ENCODE measurements at regions not wholly inside any gene's neighbourhood (a gene's known extent, or its start where the extent isn't known, plus 50 kb on each side); places are given as distances from the start of the nearest gene placed in this dataset.

GRCh38 chr14:86613786-86614185, 1083.8 kb downstream of the FLRT2 start:
- DNase-seq (ENCODE audit: low spot score) = no peak
- Histone ChIP-seq H3K4me3 (no peak overlapping the region), H3K36me3 (replicated peaks; ENCODE audit: insufficient read depth, low read depth) (no peaks in the 10 kb centered on the region), H3K9me3 (ENCODE audit: low read depth) (no peaks in the 10 kb centered on the region), H3K9me2 (replicated peaks; ENCODE audit: insufficient read depth) (no peaks in the 10 kb centered on the region), H3K27me3 (no peaks in the 10 kb centered on the region), H2AFZ (no peak overlapping the region), H3K4me2 (no peak overlapping the region), H3K4me1 (ENCODE audit: insufficient read depth) (no peaks in the 10 kb centered on the region), H3K27ac (no peak overlapping the region), H3K79me2 (no peaks in the 10 kb centered on the region), H4K20me1 (ENCODE audit: insufficient read depth, poor library complexity, severe bottlenecking) (no peaks in the 10 kb centered on the region)
- 68% methylated on average over 1 of the region's 1 CpG for WGBS (ENCODE audit: low lambda C conversion rate, missing lambda C conversion rate)
- no peak for TF ChIP-seq EZH2phosphoT487 (IDR thresholded peaks at IDR 0.05; ENCODE audit: low read depth, severe bottlenecking, unreplicated experiment)
- TF ChIP-seq CTCF (IDR thresholded peaks at IDR 0.05; ENCODE audit: poor library complexity) = no peak
- TF ChIP-seq EZH2 (IDR thresholded peaks at IDR 0.05; ENCODE audit: borderline replicate concordance) = no peak

GRCh38 chr14:86613126-86613525, 1083.2 kb downstream of the FLRT2 start:
- Histone ChIP-seq H3K4me2 (no peak overlapping the region), H3K9me2 (replicated peaks; ENCODE audit: insufficient read depth) (no peaks in the 10 kb centered on the region), H4K20me1 (ENCODE audit: insufficient read depth, poor library complexity, severe bottlenecking) (no peaks in the 10 kb centered on the region), H3K27ac (no peak overlapping the region), H3K4me1 (ENCODE audit: insufficient read depth) (no peaks in the 10 kb centered on the region), H3K4me3 (no peak overlapping the region), H3K9me3 (ENCODE audit: low read depth) (no peaks in the 10 kb centered on the region), H3K36me3 (replicated peaks; ENCODE audit: insufficient read depth, low read depth) (no peaks in the 10 kb centered on the region), H2AFZ (no peak overlapping the region), H3K27me3 (no peaks in the 10 kb centered on the region), H3K79me2 (no peaks in the 10 kb centered on the region)
- 92% methylated on average over 3 of the region's 3 CpGs for WGBS (ENCODE audit: low lambda C conversion rate, missing lambda C conversion rate)
- no peak for DNase-seq (ENCODE audit: low spot score)
- TF ChIP-seq CTCF (IDR thresholded peaks at IDR 0.05; ENCODE audit: poor library complexity) (no peak), EZH2phosphoT487 (IDR thresholded peaks at IDR 0.05; ENCODE audit: low read depth, severe bottlenecking, unreplicated experiment) (no peak), EZH2 (IDR thresholded peaks at IDR 0.05; ENCODE audit: borderline replicate concordance) (no peak)

- WGBS (ENCODE audit: low lambda C conversion rate, missing lambda C conversion rate) = 91% methylated on average over 2 of the region's 2 CpGs
- Histone ChIP-seq H3K36me3 (replicated peaks; ENCODE audit: insufficient read depth, low read depth) (no peaks in the 10 kb centered on the region), H3K27ac (no peak overlapping the region), H3K4me3 (no peak overlapping the region), H3K9me2 (replicated peaks; ENCODE audit: insufficient read depth) (no peaks in the 10 kb centered on the region), H3K27me3 (no peaks in the 10 kb centered on the region), H3K79me2 (no peaks in the 10 kb centered on the region), H2AFZ (no peak overlapping the region), H3K4me1 (ENCODE audit: insufficient read depth) (no peaks in the 10 kb centered on the region), H3K4me2 (no peak overlapping the region), H3K9me3 (ENCODE audit: low read depth) (no peaks in the 10 kb centered on the region), H4K20me1 (ENCODE audit: insufficient read depth, poor library complexity, severe bottlenecking) (no peaks in the 10 kb centered on the region)
- DNase-seq (ENCODE audit: low spot score) = no peak
- TF ChIP-seq EZH2 (IDR thresholded peaks at IDR 0.05; ENCODE audit: borderline replicate concordance) (no peak), EZH2phosphoT487 (IDR thresholded peaks at IDR 0.05; ENCODE audit: low read depth, severe bottlenecking, unreplicated experiment) (no peak), CTCF (IDR thresholded peaks at IDR 0.05; ENCODE audit: poor library complexity) (no peak)
These were observed 1074.6 kb downstream of the FLRT2 start for GRCh38 chr14:86604561-86604960.

- Histone ChIP-seq H3K79me2 (no peaks in the 10 kb centered on the region), H3K36me3 (replicated peaks; ENCODE audit: insufficient read depth, low read depth) (no peaks in the 10 kb centered on the region), H4K20me1 (ENCODE audit: insufficient read depth, poor library complexity, severe bottlenecking) (no peaks in the 10 kb centered on the region), H3K9me2 (replicated peaks; ENCODE audit: insufficient read depth) (no peaks in the 10 kb centered on the region), H2AFZ (no peak overlapping the region), H3K4me1 (ENCODE audit: insufficient read depth) (no peaks in the 10 kb centered on the region), H3K27ac (no peak overlapping the region), H3K9me3 (ENCODE audit: low read depth) (no peaks in the 10 kb centered on the region), H3K4me3 (no peak overlapping the region), H3K4me2 (no peak overlapping the region), H3K27me3 (no peaks in the 10 kb centered on the region)
- TF ChIP-seq CTCF (IDR thresholded peaks at IDR 0.05; ENCODE audit: poor library complexity) (no peak), EZH2phosphoT487 (IDR thresholded peaks at IDR 0.05; ENCODE audit: low read depth, severe bottlenecking, unreplicated experiment) (no peak), EZH2 (IDR thresholded peaks at IDR 0.05; ENCODE audit: borderline replicate concordance) (no peak)
- no peak for DNase-seq (ENCODE audit: low spot score)
- 87% methylated on average over 3 of the region's 3 CpGs for WGBS (ENCODE audit: low lambda C conversion rate, missing lambda C conversion rate)
These were observed 1072.3 kb downstream of the FLRT2 start for GRCh38 chr14:86602263-86602662.

All from hepatocyte (in vitro differentiated cells).